ENCODE measurements at regions not wholly inside any gene's neighbourhood (a gene's known extent, or its start where the extent isn't known, plus 50 kb on each side); places are given as distances from the start of the nearest gene placed in this dataset.

DNA sequence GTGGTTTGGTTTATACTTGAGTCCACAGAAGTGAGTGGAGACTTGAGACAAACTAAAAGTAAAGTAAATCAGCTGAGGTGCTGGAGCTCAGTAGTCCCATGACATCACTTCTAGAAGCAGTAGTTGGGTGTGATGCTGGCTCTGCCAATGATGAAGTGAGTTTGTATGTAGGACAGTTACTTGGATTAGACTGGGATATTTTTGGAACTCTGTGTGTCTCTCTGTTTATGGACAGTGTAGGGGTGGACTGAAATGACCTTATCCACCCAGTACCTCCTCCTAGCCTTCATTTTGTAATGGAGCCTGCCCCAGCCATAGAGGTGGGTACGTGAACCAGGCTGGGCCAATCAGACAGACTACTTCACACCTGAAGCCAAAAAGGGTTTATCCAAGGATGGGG is 52.2 kb downstream of the POLR1D start:
- no peak for DNase-seq

DNA sequence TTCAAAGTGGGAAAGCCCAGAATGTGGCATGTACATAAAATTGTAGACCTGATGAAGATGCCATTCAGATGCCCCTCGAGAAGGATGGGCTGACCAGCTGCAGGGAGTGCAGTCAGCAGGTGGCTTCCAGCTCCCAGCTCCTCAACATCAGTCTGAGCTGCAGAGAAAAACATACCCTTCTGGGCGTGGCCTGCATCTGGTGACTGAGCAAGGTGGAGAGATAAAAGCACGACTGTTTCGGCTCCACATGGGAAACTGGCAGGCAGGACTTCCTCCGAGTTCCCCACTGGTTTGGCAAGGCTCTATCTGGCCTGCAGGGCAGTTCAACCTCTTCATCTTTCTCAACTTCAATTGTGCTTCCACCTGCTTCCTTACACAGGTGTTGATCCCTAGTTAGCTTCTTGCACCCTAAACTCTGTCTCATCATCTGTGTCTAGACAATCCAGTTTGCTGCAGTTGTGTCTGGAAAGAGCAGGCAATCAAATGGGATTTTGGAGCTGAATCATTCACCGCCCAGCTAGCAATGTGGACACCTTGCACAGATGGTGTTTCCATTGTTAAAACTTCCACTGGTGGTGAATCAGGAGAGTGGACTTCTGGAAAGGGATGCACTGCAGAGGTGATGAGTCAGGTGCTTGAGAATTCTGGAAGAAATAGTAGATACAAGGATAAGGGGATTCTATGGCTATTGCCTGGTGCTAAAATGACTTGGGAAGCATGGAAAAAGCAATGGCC is 56.8 kb downstream of the POLR1D start:
- DNase-seq: no peak

DNA sequence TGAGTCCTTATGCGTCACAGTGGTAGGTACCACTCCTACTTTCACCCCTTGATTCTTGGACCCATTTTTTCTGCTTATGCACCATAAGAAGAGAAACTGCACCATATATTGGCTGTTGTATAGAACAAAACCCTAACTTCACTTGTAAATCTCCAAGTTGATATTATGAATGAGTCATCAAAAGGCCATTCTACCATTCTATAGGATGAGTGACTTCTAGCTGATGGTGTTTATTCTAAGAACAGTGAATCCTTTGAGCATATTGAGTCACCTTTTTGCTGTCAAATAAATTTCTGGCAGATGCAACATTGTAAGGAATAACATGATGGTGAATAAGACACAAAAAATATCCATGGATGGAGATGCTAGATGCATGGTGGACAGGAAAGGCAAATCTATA is 57.7 kb downstream of the POLR1D start:
- no peak for DNase-seq

DNA sequence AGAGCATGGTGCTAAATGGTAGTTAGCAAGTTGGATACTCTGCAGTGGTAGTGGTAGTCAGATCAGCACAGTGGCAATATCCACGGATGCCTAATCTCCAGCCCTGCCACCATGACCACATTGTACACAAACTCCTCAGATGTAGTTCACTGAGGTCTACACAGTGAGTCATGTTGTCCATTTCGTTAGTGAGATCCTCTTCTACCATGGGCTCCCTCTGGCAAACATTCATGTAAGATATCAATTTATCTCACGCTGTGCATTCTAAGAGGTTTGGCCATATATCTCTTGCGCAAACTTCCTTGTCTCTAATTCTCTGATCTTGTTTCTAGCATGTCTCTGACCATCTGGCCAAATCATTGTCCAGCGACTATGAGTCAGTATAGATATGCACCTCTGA is 58.2 kb downstream of the POLR1D start:
- DNase-seq: no peak

DNA sequence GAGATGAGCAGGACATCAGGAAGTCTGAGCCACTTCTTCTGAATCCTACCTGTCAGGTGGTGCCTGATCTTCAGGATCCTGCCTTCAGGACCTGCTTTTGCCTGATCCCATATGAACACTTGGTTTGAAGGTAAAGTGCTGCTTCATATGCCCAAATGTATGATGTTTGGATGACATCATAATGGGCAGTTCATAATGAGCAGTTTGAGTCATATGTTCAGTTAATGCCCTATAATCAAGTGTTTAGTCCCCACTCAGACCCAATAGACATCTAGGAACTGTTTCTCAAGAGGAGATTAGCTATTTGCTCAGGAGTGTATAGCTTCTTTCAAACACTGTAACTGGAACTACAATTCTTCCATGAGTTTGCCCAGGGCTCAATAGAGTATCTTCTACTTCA is 58.8 kb downstream of the POLR1D start:
- DNase-seq: no peak

DNA sequence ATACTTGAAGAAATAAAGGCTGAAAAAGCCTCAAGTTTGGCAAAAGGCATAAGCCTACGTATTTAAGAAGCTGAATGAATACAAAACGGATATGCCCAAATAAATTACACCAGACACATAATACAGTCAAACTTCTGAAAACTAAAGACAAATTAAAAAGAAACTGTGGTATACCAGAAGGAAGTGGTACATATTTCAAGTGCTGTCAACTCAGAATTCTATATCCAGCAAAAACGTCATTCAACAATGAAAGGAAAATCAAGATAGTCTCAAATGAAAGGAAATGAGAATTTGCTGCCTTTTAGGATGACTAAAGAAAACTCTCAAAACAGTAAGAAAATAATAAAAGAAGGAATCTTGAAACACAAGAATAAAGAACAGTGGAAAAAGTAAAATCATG is 69.5 kb downstream of the POLR1D start:
- no peak for DNase-seq

DNA sequence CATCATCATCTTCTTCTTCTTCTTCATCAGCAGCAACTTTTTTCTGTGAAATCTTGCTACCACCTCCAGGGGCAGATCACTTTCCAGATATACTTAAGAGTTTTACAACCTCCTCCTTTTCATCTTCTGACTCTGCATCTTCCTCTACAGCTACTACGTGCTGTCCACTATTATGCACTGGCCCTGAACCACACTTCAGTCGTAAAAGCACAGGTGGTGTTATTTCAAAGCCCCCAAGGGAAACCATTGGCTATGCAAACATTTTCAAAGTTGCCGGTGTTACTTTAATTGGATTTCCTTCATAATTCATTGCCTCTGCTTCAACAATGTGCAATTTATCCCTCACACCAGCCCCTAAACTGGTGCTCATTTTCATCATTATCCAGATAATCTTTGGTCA is 75.0 kb downstream of the POLR1D start:
- peak in 1 of 2 experiments; percentile 21 for DNase-seq

DNA sequence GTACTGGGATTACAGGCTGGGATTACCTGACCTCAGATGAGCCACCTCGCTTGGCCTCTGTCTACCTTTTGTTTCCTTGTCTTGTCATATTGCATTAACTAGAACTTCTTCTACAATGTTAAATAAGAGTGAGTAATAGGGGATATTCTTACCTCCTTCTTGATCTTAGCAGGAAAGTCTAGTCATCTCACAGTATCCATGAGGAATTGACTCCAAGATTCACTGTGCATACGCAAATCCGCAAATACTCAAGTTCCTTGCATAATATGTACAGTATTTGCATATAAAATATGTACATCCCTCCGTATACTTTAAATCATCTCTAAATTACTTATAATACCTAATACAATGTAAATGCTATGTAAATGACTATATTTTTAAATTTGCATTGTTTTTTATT is 78.3 kb downstream of the POLR1D start:
- DNase-seq: peak in 1 of 2 experiments; percentile 7

DNA sequence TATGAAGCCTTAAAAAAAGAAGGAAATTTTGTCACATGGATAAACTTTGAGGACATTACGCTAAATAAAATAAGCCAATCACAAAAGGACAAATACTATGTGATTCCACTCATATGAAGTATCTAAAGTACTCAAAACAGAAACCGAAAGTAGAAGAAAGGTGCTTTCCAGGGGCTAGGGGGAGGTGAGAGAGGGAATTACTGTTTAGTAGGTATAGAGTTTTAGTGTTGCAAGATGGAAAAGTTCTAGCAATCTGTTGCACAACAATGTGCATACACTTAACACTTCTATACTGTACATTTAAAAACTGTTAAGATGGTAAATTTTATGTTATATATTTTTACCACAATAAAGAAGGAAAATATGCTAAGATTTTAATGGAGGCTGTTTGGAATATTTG is 83.0 kb downstream of the POLR1D start:
- DNase-seq: no peak

DNA sequence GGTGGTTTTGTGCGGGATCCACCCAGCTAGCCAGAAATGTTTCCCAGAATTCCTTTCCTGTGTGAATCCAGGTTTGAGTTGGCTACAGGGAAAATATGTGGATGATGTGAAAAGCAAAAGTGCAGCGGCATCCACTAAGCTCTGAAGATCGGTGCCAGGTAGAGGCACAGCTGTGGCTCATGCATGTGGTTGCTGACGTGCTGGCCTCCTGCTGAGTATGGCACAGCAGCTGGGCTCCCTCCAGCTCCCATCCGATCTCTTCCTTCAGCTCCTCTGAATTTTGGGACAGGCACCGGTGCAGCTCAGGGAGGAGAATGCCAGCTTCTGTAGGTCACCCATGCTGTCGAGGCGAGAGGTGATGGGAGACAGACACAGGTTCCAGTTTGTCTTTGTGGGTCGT is 84.0 kb upstream of the GSX1 start:
- DNase-seq: no peak

DNA sequence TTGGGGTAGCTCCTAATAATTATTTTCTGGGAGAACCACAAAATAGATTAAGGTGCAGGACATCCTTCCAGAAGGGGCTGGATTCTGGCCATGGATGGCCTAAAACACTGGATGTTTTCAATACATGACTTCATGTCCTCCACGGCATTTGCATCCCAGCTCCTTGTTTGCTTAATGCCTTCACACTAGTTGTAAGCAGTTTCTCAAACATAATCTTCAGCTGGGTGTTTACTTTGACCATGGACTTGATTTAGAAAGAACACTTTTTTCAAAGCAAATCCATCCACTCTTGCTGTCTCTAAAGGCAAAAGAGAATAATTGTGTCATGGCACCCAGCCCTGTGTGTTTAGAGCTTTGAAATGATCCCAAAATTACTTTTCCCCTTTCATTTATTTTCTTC is 82.5 kb upstream of the GSX1 start:
- peak; percentile 6 to 10 for DNase-seq

DNA sequence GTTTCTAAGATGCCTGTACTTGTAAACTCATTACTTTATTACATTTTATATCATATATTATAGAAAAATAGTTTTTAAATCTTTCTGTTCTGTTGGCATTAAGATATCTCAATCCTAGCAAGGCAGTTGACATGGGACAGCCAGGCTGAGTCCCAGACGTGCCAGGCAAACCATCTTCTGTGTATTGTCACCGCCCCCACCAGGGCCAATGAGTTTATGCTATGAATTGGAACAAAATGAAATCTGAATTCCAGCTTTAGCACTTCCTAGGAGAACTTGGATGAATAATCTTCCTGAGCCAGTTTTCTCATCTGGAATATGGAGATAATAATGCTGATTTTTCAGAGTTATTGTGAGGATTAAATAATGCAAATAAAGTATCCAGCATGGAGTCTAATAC is 79.9 kb upstream of the GSX1 start:
- peak in 1 of 2 experiments; percentile 4 for DNase-seq

DNA sequence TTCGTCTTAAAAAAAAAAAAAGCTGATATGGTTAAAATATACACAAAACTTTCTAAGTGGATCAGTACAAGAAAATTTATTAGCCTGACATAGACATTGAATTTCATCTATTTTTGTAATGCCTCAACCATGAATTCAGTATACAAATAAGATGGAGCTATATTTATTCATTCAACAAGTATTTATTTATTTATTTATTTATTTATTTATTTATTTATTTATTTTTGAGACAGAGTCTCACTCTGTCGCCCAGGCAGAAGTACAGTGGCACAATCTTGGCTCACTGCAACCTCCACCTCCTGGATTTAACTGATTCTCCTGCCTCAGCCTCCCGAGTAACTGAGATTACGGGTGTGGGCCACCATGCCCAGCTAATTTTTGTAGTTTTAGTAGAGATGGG is 78.5 kb upstream of the GSX1 start:
- DNase-seq: no peak

DNA sequence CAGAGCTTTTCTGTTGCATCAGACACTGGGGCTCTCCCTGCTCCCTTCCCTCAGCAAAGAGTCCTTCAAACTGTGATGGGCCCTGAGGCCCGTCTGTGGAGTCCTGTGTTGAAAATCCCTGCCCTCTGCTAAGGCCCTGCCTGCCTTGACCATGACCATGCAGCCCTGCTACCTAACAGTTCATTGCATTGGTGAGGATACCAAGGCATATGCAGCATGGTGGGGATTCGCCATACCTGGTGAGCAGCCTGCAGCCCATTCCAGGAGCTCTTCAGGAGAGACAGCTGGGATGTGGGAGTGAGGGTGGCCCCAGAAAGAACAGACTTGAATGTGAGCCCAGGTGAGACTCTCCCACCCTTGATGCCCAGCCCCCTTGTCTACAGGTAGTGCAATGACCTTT is 70.6 kb upstream of the GSX1 start:
- DNase-seq: no peak

DNA sequence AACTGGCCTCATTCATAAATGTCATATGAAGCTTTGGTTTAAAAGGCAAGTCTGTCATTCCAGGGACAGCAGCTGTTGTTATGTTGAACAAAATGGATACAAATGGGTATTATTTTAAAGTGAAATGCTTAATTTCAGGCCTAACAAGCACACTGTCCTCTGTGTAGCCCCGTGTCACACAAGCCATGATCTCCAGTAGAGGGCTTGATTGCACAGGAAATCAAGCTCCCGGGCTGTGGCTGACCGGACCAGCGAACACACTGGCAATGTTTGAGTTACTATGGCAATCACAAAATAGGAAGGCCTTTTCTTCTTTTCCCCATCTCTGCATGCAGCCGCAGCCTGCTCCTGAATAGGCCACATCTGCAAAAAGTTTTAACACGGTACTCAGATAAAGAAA is 64.0 kb upstream of the GSX1 start:
- DNase-seq: no peak

DNA sequence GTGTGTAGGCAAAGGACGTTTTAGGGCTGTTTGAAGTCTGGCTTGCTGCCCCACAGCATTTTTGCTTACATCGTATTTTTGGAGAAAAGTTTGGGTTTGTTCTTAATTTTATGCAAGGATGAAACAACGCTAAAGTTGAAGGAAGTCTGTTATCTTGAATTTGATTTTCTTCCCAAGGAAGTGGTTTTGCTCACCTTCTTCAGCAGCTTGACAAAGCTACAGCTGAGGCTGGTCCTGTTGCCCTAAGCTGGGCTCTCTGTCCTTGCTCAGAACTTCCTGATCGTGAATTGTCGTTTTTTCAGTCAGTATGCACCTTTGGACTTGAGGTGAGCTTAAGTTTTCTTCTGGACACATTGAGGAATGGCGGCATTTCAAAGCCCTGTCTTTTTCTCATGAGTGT is 62.1 kb upstream of the GSX1 start:
- DNase-seq: no peak

Measured in NCI-H526 (cell line).